HG03108 (cell line): ENCODE measurements at regions not wholly inside any gene's neighbourhood (a gene's known extent, or its start where the extent isn't known, plus 50 kb on each side); places are given as distances from the start of the nearest gene placed in this dataset.
"Not testable (repeated sequence)": the region's sequence is repeated elsewhere in the genome, so short reads cannot be mapped to it uniquely, and the experiment has no call there.

Source experiments
- ATAC-seq: cut with Tn5 transposase; IDR thresholded peaks from one replicate; pipeline ENCODE4 v1.9.1; 2021; ENCODE audit warnings: moderate library complexity; ENCODE audit not compliant: unreplicated experiment

DNA sequence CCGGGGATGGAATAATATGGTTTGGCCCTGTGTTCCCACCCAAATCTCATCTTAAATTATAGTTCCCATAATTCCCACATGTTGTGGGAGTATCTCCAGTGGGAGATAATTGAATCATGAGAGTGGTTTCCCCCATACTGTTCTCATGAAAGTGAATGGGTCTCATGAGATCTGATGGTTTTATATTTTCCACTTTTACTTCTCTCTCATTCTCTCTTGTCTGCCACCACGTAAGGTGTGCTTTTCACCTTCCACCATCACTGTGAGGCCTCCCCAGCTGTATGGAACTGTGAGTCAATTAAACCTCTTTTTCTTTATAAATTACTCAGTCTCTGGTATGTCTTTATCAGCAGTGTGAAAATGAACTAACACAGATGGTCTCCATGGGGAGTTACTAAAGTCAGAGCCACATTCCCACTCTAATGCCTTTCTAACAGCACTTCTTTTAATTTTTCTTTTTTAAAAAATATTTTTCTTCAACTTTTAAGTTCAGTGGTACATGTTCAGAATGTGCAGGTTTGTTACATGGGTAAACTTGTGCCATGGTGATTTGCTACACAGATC is 306.6 kb downstream of the DTHD1 start:
- ATAC-seq: no peak

DNA sequence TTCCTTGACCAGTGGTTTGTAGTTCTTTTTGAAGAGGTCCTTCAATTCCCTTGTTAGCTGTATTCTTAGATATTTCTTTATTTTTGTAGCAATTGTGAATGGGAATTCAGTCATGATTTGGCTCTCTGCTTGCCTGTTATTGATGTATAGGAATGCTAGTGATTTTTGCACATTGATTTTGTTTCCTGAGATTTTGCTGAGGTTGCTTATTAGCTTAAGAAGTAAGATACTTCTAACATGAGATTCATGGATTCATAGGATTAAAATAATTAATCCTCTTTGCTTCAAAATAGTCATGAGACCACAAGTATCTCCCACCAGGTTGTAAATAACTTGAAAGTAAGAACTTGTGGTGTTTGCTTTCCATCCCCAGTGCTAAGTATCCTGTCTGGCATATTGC is 308.9 kb downstream of the DTHD1 start:
- no peak for ATAC-seq

DNA sequence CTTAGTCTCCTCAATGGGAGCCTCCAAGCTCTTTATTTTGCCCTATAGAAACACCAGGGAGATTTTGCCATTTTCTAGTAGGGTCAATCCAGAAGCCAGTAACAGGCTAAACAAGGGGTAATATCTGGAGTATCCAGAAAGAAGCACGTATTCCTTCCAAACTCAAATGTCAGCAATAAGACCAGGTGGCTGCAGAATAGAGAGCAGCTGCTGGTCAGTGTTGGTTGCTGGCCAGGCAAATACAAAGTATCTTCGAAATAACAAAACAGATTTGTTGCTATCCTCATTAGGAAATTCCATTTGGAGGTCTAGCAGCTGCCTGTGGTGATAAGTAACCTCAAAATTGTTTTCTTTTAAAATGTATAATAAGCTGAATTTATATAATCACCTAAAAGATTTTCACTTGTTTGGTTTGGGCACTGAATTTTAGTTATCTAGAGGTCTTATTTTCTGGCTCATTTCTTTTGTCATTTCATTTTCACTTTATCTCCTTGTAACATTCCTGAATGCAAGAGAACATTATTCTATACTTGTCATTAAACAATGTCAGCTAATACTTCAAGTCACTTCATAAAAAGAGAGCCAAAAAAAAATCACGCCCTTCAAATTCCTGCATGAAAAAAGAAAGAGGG is 320.6 kb downstream of the DTHD1 start:
- ATAC-seq: no peak

DNA sequence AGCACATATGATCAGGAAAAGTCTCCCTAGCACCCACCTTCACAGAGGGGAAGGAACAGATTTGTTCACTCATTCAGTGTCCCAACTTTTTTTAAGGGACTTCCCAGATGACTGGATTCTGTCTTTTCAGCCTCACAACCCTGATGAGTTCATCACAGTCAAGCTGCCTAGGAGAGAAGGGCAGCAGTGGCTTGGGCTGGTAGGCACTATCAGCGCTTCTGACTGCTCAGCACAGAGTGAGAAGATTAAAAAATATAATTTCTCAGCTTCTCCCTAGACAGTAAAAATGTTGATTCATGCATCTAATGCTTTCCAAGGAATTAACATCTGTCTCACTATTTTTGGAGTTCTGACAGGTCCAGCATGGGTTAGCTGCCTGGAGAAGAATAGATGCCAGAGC is 328.2 kb downstream of the DTHD1 start:
- ATAC-seq: no peak

DNA sequence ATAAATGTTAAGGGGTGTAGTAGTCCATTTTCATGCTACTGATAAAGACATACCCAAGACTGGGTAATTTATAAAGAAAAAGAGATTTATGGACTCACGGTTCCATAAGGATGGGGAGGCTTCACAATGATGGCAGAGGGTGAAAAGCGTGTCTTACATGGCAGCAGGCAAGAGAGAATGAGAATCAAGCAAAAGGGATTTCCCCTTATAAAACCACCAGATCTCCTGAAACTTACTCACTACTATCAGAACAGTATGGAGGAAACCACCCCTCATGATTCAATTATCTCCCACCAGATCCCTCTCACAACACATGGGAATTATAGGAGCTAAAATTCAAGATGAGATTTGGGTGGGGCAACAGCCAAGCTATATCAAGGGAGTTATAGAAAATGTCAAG is 329.2 kb downstream of the DTHD1 start:
- no peak for ATAC-seq

DNA sequence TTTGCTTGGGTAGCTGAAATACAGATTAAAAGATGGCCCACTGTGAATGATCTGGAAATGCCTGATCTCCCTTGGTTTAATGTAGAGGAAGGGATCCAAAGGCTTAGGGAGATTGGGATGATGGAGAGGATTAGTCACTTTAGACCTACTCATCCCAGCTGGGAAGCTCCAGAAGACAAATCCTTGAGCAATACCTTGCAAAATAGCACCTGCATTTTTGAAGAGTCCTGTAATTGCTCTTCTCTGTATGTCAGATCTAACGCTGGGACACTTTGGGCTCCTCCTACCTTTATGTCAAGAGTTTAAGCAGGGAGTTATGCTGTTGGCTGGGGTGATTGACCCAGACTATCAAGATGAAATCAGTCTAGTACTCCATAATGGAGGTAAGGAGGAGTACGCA is 331.7 kb downstream of the DTHD1 start:
- ATAC-seq: not testable (repeated sequence)

DNA sequence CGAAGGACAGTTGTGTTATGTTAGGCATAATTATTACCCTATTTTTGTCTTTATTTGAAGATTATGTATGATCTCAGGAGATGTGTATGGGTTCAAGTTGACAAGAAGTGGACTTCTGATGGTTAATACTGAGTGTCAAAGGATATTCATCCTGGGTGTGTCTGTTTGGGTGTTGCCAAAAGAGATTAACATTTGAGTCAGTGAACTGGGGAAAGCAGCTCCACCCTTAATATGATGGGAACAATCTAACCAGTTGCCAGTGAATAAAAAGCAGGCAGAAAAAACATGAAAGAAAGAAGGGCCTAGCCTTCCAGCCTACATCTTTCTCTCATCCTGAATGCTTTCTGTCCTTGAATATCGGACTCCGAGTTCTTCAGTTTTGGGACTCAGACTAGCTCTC is 332.6 kb downstream of the DTHD1 start:
- no peak for ATAC-seq

DNA sequence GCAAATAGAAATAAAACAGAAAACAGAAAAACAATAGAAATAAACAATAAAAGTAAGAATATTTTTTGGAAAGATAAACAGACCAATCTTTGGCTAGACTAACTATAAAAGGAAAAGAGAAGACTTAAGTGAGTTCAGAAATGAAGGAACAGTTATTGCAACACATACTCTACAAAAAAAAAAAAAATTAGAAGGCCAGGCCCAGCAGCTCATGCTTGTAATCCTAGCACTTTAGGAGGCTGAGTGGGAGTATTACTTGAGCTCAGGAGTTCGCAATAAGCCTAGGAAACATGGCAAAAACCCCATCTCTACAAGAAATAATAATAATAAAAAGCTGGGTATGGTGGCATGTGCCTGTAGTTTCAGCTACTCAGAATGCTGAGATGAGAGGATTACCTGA is 336.7 kb downstream of the DTHD1 start:
- ATAC-seq: no peak

DNA sequence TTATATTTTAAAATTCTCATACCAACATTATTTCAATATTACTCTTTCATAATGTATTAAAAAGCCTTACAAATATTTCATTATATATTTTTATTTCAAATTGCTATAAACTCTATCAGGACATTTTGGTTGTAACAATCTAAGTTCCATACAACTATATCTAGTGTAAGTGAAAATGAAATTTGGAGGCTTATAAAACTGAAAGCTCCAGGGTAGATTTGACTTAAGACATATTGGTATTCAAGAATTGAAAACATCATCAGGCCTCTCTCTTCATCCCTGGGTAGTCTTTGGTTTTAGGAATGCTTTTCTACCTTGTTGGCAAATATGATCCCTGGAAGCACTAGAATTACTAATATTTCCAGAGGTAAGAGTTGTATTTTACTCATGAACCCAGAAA is 342.6 kb downstream of the DTHD1 start:
- no peak for ATAC-seq

DNA sequence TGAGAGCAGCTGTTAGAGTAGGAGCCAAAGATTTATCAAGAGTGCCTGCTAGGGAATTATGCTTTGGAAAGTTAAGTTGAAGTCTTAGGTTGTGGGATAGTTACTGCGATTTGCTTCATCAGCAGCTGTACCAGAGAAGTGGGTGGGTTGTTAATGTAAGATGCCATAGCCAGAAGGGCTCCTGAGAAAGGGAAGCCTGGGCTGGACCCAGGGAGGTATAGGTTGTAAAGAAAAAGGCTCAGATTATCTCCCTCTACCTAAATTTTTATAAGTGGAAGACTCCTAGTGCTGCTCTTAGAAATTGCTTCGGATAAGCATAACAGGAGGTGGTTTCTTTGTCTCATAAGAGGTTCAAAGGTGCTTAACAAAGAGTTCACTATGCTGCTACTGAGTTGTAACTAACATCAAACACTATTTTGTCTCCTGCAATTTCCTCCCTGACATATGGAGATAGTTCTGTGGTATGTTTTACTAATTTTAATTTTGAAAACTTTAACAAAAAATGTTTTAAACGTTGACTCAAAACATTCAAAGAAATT is 356.9 kb downstream of the DTHD1 start:
- ATAC-seq: no peak

DNA sequence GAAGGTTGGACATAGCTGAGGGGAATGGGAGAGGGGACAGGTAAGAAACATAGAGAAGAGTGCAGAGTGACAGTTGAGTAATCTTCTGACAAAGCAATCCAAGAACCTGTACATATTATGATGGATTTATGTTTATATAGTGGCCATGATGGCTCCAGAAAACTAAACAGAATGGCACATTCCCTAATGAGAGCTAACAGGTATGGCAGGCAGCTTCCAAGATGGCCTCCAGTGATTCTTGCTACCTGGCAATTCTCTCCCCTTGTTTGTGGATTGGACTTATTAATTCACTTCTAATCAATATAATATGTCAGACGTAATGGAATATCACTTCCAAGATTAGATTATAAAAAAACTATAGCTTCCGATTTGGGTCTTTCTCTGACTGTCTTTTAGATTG is 359.5 kb downstream of the DTHD1 start:
- ATAC-seq: no peak

DNA sequence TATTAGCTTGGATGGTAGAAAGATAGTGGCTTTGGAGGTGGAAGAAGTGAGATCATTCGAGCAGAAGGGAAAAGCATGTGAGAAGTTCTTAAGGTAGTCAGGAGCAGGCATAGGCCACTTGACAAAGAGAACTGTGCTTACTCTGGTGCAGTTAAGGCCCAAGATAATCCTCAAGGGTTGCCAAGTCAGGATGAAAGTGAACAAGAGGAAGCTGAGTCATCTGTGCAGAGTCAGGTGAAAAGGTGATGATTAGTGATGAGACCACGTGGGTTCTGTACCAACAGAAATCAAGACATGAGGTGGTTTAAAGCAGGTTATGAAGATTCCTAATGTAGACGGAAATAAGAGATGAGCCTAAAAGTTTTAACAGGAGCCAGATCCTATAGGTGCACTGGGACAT is 369.8 kb downstream of the DTHD1 start:
- ATAC-seq: peak; percentile 98

DNA sequence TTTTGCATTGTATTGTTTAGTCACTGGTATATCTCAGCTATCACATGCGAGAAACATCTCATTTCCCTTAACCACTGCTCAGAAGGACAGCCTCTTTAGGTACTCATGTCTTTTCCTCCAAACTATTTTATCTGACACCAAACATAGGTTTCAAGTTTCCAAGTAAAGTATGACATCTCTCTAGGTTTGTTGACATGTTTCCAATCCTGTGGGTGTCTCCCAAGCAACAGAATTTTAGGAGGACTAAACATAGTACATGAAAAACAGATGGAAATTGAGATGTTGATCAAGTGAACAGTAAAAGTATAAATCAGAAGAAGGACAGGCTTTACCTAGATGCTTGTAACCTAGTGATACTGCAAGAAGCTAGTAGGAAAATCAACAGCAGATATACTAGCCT is 371.4 kb downstream of the DTHD1 start:
- ATAC-seq: no peak

DNA sequence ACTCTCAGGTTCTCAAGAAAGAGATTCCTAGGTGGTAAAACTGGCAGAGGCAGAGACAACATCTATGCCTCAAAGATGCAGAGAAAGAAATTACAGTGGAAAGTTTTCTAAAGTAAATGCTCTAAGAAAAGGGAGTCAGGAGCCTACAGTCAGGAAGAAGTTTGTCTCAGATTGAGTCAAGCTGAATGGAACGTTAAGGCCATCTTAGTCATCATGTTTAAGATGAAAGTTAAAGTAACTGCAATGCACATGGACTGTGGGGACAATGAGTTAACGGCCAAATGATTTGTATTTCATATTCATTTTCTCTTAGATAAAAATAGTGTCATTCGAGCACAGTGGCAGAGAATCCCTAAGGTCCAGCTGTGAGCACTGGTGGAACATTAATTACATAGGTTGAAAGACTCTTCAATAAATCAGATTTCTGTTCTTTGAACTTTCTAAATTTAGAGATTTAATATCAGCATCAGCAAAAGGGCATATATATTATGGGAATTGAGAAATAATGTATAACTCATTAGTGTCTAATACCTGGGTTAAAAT is 384.6 kb downstream of the DTHD1 start:
- ATAC-seq: no peak

DNA sequence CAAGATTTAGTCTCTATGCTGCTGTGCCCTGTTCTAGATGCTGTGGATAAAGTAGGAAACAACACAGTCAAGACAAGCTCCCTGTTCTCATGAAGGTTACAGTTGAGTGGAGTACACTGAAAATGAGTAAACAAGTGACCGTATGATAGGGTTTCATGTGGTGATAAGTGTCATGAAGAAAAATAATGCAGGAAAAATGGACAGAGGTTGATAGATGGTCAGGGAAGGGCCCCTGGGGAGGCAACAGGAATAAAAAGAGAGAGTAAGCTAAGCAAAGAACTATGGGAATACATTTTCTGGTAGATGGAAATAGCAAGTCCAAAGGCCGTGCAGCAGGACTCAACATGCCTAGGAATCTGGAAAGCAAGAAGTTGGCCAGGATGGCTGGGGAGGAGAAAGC is 394.0 kb downstream of the DTHD1 start:
- no peak for ATAC-seq

DNA sequence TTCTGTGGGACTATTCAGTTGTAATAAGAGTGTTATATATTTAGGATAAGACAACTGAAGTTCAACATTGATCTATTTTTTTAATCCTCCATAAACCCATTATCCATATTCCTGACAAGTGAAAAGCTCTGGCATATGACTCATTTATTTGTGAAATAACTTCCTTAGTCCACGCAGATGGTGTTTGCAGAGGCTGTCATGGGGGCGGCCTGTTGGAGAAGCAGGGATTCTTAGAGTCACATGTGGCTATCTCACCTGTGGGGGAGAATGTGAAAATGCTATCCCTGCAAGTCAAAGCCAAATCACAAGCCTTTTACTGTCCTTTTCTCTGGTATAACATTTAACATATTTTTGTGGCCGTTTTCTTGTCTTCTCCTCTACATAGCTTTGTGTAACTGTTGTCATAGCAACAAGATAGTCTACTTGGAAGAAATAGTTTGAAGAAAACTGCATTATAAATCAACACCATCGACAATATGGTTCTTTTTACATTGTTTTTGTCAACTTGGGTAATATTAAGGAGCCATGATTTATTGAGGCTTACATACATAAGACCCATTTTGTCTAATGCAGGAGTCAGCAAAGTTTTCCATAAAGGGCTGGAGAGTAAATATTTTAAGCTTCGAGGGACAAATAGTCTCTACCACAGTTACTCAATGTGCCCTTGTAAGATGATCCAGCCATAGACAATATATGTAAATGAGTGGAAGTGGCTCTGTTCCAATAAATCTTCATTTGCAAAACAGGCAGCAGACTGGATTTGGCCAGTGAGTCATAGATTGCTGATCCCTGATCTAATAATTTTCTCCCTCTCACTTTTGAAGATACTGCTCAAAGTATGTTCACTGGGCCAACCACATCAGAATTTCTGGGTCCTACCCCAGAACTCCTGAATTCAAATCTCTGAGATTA is 395.0 kb downstream of the DTHD1 start:
- ATAC-seq: no peak

DNA sequence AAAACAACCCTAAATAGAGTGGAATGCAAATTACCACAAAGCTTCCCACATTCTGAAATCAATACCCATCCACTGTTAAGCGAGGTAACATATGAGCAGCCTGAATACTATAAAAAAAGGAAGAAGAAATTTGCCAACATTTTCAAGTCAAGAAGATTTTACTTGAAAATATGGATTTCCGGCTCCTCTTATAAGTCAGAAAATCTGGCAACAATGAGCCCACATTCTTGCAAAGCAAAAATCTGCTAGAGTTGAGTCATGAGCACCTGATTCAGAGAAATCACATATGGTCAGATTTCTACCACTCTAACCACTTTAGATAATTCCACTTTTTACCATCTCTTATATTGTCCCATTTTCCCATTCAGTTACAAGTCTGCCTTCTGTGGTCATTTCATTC is 395.7 kb downstream of the DTHD1 start:
- no peak for ATAC-seq

DNA sequence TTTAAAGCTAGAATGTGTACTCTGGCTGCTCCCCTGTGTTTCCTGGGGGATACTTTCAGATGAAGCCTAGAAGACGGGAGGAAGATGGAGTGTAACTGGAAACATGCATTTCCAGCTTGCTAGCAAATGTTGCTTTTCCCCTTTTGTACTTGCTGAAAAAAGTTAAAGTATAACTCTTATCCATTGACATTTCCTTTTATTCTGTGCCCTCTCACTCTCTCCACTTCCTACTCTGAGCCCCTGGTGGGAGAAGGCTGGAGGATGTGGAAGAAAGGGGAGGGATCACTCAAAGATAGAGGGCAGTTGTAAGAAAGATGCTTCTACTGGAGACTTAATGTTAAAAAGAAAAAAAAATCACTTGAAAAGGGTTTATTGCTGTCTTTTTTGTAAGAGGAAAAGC is 396.5 kb downstream of the DTHD1 start:
- no peak for ATAC-seq

DNA sequence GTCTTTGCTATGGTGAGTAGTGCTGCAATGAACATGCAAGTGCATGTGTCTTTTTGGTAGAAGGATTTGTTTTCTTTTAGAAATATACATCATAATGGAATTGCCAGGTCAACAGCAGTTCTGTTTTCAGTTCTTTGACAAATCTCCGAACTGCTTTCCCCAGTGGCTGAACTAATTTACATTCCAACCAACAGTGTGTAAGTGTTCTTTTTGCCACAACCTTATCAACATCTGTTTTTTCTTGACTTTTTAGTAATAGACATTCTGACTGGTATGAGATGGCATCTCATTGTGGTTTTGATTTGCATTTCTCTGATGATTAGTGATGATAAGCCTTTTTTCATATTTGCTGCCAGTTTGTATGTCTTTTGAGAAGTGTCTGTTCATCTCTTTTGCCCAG is 406.3 kb downstream of the DTHD1 start:
- no peak for ATAC-seq

DNA sequence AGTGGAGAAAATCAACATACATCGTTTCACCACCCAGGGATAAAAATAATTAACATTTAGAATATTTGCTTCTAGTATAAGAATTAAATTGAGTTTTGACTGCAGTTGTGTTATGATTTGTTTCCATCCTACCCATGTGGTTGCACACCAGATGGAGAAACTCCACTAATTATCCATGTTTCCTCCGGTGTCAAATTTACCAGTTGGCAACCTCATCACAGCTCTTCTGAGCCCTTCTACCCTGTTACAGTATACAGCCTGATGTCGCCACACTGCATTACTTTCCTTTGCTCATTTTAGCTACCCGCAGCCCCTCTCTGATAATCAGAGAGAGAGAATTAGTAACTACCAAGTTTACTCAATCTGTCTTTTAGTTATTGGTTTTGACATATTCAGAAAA is 411.2 kb downstream of the DTHD1 start:
- ATAC-seq: no peak

DNA sequence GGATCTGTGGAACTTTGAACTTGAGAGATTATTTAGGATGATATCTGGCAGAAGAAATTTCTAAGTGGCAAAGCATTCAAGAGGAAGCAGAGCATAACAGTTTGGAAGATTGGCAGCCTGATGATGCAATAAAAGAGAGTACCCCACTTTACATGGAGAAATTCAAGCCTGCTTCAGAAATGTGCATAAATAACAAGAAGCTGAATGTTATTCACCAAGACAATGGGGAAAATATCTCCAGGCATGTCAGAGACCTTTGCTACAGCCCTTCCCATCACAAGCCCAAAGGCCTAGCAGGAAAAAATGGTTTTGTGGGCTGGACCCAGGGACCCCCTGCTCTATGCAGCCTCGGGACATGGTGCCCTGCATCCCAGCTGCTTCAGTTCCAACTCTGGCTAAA is 420.8 kb downstream of the DTHD1 start:
- no peak for ATAC-seq

DNA sequence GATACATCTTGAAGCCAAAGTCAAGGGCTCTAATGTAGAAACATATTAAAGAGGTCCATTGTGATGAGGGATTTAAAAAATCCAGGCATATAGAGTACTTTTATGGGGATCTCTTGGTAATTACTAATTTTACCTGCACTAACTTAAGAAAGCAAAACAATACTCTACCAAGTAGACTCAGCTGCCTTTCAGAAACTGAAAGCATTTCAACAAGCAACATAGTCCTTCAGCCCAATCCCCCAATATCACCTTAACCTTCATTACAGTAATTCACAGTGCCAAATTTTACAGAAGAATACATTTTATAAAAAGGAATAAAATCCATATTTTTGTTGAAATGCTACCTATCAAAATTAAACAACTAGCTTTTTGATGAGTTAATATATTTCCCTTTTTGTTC is 422.9 kb downstream of the DTHD1 start:
- no peak for ATAC-seq
